BLaER1 treated with 17β-estradiol and CSF1 and Interleukin-3, amounts not matched to agents 10 nM and 100 nM (cell line): ENCODE measurements at regions not wholly inside any gene's neighbourhood (a gene's known extent, or its start where the extent isn't known, plus 50 kb on each side); places are given as distances from the start of the nearest gene placed in this dataset.

Source experiments
- H3K27ac ChIP-seq, 11 experiments: shearing (Covaris generic); formaldehyde crosslinking; 2 replicates each; pipeline ENCODE4 v1.8.1; 2022
- H3K27me3 ChIP-seq, 11 experiments: shearing (Covaris generic); formaldehyde crosslinking; 2 replicates each; pipeline ENCODE4 v1.8.1; 2022
- H3K36me3 ChIP-seq, 11 experiments: shearing (Covaris generic); formaldehyde crosslinking; 2 replicates each; pipeline ENCODE4 v1.8.1; 2022
- H3K4me1 ChIP-seq, 10 experiments: shearing (Covaris generic); formaldehyde crosslinking; 2 replicates each; pipeline ENCODE4 v1.8.1; 2022
- H3K4me2 ChIP-seq, 11 experiments: shearing (Covaris generic); formaldehyde crosslinking; 2 replicates each; pipeline ENCODE4 v1.8.1; 2022
- H3K4me3 ChIP-seq, 10 experiments: shearing (Covaris generic); formaldehyde crosslinking; 2 replicates each; pipeline ENCODE4 v1.8.1; 2022
- H3K9ac ChIP-seq, 11 experiments: shearing (Covaris generic); formaldehyde crosslinking; 2 replicates each; pipeline ENCODE4 v1.8.1; 2022
- H3K9me3 ChIP-seq, 11 experiments: shearing (Covaris generic); formaldehyde crosslinking; replicated peaks in 1 of 11; 2 replicates each; pipeline ENCODE4 v1.8.1; 2022
- H4K20me1 ChIP-seq, 11 experiments: shearing (Covaris generic); formaldehyde crosslinking; 2 replicates each; pipeline ENCODE4 v1.8.1; 2022
- Cebpa-rat ChIP-seq, 11 experiments: shearing (Covaris generic); IDR thresholded peaks; 2 replicates each; pipeline ENCODE4 v1.8.1; 2022

DNA sequence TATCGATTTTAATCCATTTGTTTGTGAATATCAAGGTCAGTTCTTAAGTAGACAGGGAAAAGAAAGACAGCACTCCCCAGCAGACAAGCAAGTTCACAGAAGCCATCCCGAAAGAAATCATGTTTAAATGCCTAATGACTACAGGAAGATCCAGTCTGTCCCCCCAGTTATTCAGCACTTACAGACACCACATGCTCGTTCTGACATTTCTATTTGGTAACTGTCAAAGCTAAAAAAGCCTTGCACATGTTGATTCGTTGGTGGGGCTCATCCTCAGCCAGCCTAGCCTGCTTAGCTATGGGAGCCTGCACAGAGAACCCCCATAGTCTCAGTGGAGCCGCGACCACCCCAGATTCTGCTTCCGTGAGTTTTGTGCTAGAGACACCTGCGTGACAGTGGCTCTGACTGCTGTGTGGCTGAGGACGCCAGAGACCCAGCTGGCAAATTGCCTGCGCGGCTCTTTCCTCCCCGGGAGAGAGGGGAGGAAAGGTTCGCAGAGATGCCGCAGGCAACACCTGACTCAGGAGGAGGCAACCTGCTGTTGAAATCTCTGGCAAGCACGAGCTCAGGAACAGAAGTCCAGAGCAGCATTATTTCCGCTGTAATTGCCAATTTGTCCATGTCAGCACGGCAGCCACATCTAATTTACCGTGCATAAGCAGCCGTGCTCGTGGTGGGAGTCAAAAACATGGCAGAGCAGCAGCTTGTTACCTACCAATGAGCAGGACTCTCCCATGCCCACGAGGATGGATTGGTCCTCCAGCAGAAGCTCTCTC, 194.2 kb downstream of the GPAM start:
- Histone ChIP-seq H3K9me3 (no peaks in the 10 kb centered on the region), H3K27ac (no peak overlapping the region), H4K20me1 (no peaks in the 10 kb centered on the region), H3K36me3 (no peaks in the 10 kb centered on the region), H3K4me2 (no peak overlapping the region), H3K27me3 (no peaks in the 10 kb centered on the region), H3K4me1 (no peaks in the 10 kb centered on the region), H3K4me3 (no peak overlapping the region), H3K9ac (no peak overlapping the region)
- TF ChIP-seq Cebpa-rat (IDR thresholded peaks at IDR 0.05): no peak

DNA sequence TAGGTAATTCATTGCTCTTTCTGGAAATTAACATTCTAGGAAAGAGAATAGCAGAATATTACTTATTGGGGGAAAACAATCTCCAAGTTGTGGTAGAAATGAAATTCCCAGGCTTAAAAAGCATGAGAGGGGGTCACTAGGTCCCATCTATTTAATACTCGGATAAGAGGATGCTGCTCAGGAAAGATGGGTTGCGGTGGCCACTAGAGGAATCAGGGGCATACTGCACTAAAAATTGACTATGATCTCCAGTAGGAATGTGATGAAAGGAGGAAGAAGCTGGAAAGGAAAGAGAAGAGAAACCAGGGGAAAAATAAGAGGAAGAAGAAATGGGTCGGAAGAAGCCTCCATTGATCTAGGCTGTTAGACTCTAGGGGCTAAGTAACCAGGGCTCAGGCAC, 192.8 kb downstream of the GPAM start:
- no peak for TF ChIP-seq Cebpa-rat (IDR thresholded peaks at IDR 0.05)
- H3K9me3 ChIP-seq: no peaks in the 10 kb centered on the region
- H3K27me3 ChIP-seq: no peaks in the 10 kb centered on the region
- H3K27ac ChIP-seq: no peak overlapping the region
- H3K4me3 ChIP-seq: no peak overlapping the region
- no peak overlapping the region for H3K4me2 ChIP-seq
- H3K4me1 ChIP-seq: no peaks in the 10 kb centered on the region
- H4K20me1 ChIP-seq: no peaks in the 10 kb centered on the region
- H3K36me3 ChIP-seq: no peaks in the 10 kb centered on the region
- H3K9ac ChIP-seq: no peak overlapping the region

DNA sequence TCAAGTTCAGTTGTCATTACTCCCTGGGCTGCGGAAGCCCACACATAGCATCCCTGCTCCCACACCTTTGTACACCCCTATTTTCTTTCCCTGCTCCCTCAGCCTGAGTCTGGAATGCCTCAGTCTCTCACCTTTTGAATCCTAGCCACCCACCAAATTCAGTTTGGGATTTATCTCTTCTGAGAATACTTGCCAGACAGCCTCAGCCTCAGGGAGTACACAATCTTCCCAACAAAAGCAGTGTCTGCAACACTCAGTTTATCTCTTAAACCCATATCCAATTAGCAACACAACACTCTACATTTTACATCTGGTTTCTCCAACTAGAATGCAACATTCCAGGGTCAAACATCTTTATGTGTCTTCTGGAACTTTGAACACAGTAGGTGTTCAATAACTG, 190.2 kb downstream of the GPAM start:
- Histone ChIP-seq H3K4me2 (no peak overlapping the region), H3K36me3 (no peaks in the 10 kb centered on the region), H3K9ac (no peak overlapping the region), H3K4me1 (no peaks in the 10 kb centered on the region), H4K20me1 (no peaks in the 10 kb centered on the region), H3K27ac (no peak overlapping the region), H3K9me3 (no peaks in the 10 kb centered on the region), H3K27me3 (no peaks in the 10 kb centered on the region), H3K4me3 (no peak overlapping the region)
- no peak for TF ChIP-seq Cebpa-rat (IDR thresholded peaks at IDR 0.05)

DNA sequence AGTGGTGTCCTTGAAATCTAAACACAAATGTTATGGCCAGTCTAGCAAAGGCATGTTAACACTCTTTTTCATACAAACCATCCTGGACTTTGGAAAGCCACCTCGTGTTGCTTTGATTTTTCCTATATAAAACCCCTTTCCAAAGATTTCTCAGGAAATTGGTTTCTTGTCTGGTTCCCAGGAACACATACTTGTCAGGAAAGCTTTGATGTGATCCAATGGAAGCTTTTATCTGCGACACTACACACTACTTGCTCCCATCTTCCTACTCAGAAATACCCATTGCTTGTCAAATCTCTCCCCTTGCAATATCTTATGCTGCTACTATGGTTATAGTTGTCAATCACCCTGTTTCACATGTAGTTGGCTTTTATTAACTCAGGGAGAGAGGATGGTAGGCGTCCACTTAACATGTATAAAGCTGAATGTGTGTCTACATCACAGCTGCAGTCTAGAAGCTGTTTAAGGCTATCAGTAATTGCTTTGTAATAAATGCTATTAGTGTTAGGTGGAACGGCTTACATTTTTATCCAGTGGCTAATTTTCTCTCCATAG, 189.6 kb downstream of the GPAM start:
- TF ChIP-seq Cebpa-rat (IDR thresholded peaks at IDR 0.05): no peak
- Histone ChIP-seq H3K27me3 (no peaks in the 10 kb centered on the region), H3K4me2 (no peak overlapping the region), H3K9ac (no peak overlapping the region), H3K4me3 (no peak overlapping the region), H3K9me3 (no peaks in the 10 kb centered on the region), H3K36me3 (no peaks in the 10 kb centered on the region), H4K20me1 (no peaks in the 10 kb centered on the region), H3K4me1 (no peaks in the 10 kb centered on the region), H3K27ac (no peak overlapping the region)

DNA sequence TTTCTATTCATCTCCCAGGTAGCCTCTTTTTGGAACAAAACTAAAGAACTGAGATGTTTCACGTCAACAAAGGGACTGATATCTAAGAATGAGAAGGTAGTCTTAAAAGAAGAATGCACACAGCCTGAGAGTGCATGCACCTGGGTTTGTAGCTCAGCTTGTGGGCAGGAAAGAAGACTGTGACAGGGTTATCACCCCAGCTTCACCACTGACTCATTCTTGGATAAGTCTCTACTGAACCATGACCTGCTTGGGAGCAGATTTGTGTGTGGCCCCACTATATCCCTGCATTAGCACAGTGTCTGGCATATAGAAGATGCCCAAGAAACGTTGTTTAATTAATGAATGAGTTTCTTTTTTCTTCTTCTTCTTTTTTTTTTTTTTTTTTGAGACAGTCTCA, 187.5 kb downstream of the GPAM start:
- no peaks in the 10 kb centered on the region for H4K20me1 ChIP-seq
- no peaks in the 10 kb centered on the region for H3K4me1 ChIP-seq
- no peak overlapping the region for H3K4me2 ChIP-seq
- H3K4me3 ChIP-seq: no peak overlapping the region
- no peaks in the 10 kb centered on the region for H3K36me3 ChIP-seq
- no peak overlapping the region for H3K27ac ChIP-seq
- H3K9ac ChIP-seq: no peak overlapping the region
- H3K9me3 ChIP-seq: no peaks in the 10 kb centered on the region
- no peak for TF ChIP-seq Cebpa-rat (IDR thresholded peaks at IDR 0.05)
- no peaks in the 10 kb centered on the region for H3K27me3 ChIP-seq

DNA sequence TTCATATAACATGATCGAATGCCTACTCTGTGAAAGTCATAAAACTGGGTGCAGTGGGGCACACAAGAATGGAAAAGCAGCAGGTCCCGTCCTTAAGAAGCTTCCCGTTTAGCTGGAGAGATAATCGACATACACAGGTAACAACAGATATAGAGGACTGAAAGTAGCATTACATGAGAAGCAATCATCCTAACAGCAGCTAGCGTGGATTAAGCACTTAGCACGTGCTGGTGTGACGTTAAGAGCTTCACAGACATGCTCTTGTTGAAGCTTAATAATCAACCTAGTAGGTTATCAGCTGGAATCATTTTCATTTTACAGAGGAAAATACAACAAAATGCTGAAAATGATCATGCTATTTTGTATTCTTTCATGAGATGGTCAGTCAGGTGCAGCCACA, 184.8 kb downstream of the GPAM start:
- no peaks in the 10 kb centered on the region for H3K4me1 ChIP-seq
- no peaks in the 10 kb centered on the region for H3K9me3 ChIP-seq
- no peak overlapping the region for H3K4me3 ChIP-seq
- no peak for TF ChIP-seq Cebpa-rat (IDR thresholded peaks at IDR 0.05)
- no peak overlapping the region for H3K4me2 ChIP-seq
- H3K27ac ChIP-seq: no peak overlapping the region
- no peak overlapping the region for H3K9ac ChIP-seq
- H3K27me3 ChIP-seq: no peaks in the 10 kb centered on the region
- H3K36me3 ChIP-seq: no peaks in the 10 kb centered on the region
- no peaks in the 10 kb centered on the region for H4K20me1 ChIP-seq

DNA sequence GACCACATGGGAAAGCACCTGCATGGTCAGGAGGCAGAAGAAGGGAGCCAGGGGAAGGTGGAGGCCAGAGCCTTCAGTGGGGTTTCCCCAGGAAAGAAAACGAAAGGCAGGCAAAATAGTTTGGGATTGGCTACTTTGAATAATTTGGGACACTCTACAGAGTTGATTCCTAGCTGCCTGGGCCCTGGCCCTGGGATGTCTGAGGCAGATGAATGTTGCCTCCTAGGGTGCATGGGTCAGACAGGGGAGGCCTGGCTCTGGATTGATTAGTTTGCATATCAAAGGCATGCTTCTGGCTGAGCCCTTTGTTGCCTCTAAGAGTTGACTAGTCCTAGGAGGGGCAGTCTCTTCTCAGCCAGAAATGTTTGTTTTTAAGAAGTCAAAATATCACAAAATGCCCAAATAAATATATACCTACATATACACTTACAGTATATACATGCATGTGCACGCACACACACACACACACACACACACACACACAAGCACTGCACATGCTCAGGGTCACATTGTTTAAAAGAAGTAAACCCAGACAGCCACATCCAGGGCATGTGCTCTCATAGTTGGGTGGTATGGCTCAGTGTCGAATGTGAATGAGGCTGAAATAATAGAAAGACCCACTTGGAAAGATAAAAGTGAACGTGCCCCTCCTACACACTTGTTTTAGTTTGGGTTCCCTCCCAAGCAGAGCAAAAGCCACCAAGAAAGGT, 184.2 kb downstream of the GPAM start:
- no peaks in the 10 kb centered on the region for H4K20me1 ChIP-seq
- no peak overlapping the region for H3K9ac ChIP-seq
- H3K36me3 ChIP-seq: no peaks in the 10 kb centered on the region
- H3K4me3 ChIP-seq: no peak overlapping the region
- H3K4me2 ChIP-seq: no peak overlapping the region
- H3K4me1 ChIP-seq: no peaks in the 10 kb centered on the region
- H3K27me3 ChIP-seq: no peaks in the 10 kb centered on the region
- no peaks in the 10 kb centered on the region for H3K9me3 ChIP-seq
- H3K27ac ChIP-seq: no peak overlapping the region
- TF ChIP-seq Cebpa-rat (IDR thresholded peaks at IDR 0.05): no peak

DNA sequence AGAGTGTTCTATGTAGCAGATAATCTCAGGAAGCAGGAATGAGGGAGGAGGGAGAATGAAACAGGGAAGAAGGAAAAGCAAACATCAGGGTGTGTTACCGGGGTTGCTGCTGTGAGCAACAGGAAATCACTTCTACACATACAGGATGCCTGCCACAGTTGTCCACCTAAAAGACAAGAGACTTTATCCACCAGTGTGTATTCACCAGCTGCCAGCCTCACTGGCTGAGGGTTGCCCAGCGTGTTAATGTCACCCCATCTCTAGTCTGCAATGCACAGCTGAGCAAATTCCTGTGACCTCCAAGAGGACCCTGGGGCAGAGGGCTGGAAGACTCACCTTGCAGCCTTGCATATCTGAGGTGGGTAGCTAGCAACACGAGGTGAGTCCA, 183.7 kb downstream of the GPAM start:
- no peaks in the 10 kb centered on the region for H3K36me3 ChIP-seq
- no peaks in the 10 kb centered on the region for H3K9me3 ChIP-seq
- TF ChIP-seq Cebpa-rat (IDR thresholded peaks at IDR 0.05): no peak
- H3K4me3 ChIP-seq: no peak overlapping the region
- no peak overlapping the region for H3K9ac ChIP-seq
- no peak overlapping the region for H3K27ac ChIP-seq
- no peaks in the 10 kb centered on the region for H3K27me3 ChIP-seq
- no peaks in the 10 kb centered on the region for H4K20me1 ChIP-seq
- no peaks in the 10 kb centered on the region for H3K4me1 ChIP-seq
- no peak overlapping the region for H3K4me2 ChIP-seq

DNA sequence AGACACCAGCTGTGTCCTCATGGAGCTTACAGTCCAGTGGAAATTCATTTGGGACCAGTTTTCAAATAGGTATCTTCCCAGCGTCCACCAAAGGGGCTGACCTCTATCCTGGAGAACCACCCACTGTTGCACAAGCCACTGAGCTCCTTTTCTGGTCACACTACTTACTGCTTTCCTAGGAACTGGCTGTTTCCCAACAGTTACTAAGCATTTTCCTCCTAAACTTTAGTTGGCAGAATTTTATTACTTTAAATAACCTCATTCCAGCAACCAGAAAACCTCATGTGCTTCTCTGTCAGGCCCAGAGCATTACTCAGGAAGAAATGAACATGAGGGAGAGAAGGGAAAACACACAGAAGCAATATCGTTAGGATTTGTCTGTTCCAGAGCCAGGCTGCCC, 183.1 kb downstream of the GPAM start:
- no peaks in the 10 kb centered on the region for H3K27me3 ChIP-seq
- no peaks in the 10 kb centered on the region for H3K4me1 ChIP-seq
- no peak overlapping the region for H3K4me2 ChIP-seq
- TF ChIP-seq Cebpa-rat (IDR thresholded peaks at IDR 0.05): no peak
- no peaks in the 10 kb centered on the region for H3K36me3 ChIP-seq
- H3K27ac ChIP-seq: no peak overlapping the region
- H3K9ac ChIP-seq: no peak overlapping the region
- H3K9me3 ChIP-seq: no peaks in the 10 kb centered on the region
- H3K4me3 ChIP-seq: no peak overlapping the region
- no peaks in the 10 kb centered on the region for H4K20me1 ChIP-seq

DNA sequence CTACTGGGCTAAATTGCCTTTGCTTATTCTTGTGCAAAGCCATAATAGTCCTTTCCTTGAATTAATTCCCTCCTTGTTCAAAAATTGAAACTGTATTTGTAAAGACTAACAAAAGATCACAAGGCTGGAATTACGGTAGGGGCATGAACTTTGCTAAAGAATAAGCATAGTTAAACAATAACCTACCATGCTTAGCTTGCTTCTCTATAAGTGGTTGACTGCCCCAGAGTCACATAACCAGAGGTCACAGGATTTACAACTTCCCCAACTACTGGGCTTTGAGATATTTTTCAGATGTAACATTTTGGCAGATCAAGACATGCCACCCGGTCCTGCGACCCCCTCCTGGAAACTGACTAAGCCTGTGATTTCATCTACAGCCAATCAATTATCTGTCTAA, 181.4 kb downstream of the GPAM start:
- Histone ChIP-seq H3K27me3 (no peaks in the 10 kb centered on the region), H4K20me1 (no peaks in the 10 kb centered on the region), H3K4me1 (no peaks in the 10 kb centered on the region), H3K36me3 (no peaks in the 10 kb centered on the region), H3K4me2 (no peak overlapping the region), H3K4me3 (no peak overlapping the region), H3K27ac (no peak overlapping the region), H3K9ac (no peak overlapping the region), H3K9me3 (no peaks in the 10 kb centered on the region)
- no peak for TF ChIP-seq Cebpa-rat (IDR thresholded peaks at IDR 0.05)
